ENCODE measurements at regions not wholly inside any gene's neighbourhood (a gene's known extent, or its start where the extent isn't known, plus 50 kb on each side); places are given as distances from the start of the nearest gene placed in this dataset.
A peak's percentile ranks its signal among the peaks of the same experiment; 100 is the strongest.
"Not testable (repeated sequence)": the region's sequence is repeated elsewhere in the genome, so short reads cannot be mapped to it uniquely, and the experiment has no call there.

GRCh38 chr7:81150951-81151361 is 232.1 kb upstream of the SEMA3C start:
- peak overlapping the region; percentile 36 for H3K27ac Mint-ChIP-seq (ENCODE audit: unreplicated experiment)

GRCh38 chr7:81143856-81144255 is 225.0 kb upstream of the SEMA3C start:
- peaks cover 3% of the 10 kb centered on the region for H3K36me3 Mint-ChIP-seq (ENCODE audit: low read depth, unreplicated experiment)

More at GRCh38 chr7:81150951-81151361, 232.1 kb upstream of the SEMA3C start:
- no peaks in the 10 kb centered on the region for H4K20me1 ChIP-seq (ENCODE audit: insufficient read depth, low read length)
- no peak overlapping the region for H3K4me3 ChIP-seq (ENCODE audit: insufficient read depth, low read depth, low read length)
- no peaks in the 10 kb centered on the region for H3K4me1 ChIP-seq (ENCODE audit: insufficient read depth, low read length)
- H2AFZ ChIP-seq (ENCODE audit: low read depth, low read length), result peak overlapping the region; percentile 35
- Mint-ChIP-seq H3K27me3 (ENCODE audit: low read depth, unreplicated experiment) (no peaks in the 10 kb centered on the region), H3K4me1 (ENCODE audit: low read depth, unreplicated experiment) (peaks cover 23% of the 10 kb centered on the region), H3K36me3 (ENCODE audit: low read depth, unreplicated experiment) (no peaks in the 10 kb centered on the region), H3K9me3 (ENCODE audit: unreplicated experiment) (no peaks in the 10 kb centered on the region), H3K4me3 (ENCODE audit: unreplicated experiment) (no peak overlapping the region)
- no peak overlapping the region for H3K9ac ChIP-seq (ENCODE audit: low read length)
- FAIRE-seq, result no peak
- H3K27me3 ChIP-seq (ENCODE audit: insufficient read depth, low read length), result no peaks in the 10 kb centered on the region
- H3K36me3 ChIP-seq (ENCODE audit: insufficient read depth, low read length), result no peaks in the 10 kb centered on the region
- no peak overlapping the region for H3K4me2 ChIP-seq (ENCODE audit: low read length)
- H3K79me2 ChIP-seq (ENCODE audit: insufficient read depth, low read length), result no peaks in the 10 kb centered on the region
- no peaks in the 10 kb centered on the region for H3K9me3 ChIP-seq (ENCODE audit: insufficient read depth, low read depth, low read length)
- DNase-seq (ENCODE audit: low read depth), result peak; percentile 23
- no peak overlapping the region for H3K27ac ChIP-seq (ENCODE audit: low read depth, low read length)
- no peak for TF ChIP-seq EZH2 (IDR thresholded peaks at IDR 0.05; ENCODE audit: insufficient read depth, low read length)
- TF ChIP-seq, protein P1, sequence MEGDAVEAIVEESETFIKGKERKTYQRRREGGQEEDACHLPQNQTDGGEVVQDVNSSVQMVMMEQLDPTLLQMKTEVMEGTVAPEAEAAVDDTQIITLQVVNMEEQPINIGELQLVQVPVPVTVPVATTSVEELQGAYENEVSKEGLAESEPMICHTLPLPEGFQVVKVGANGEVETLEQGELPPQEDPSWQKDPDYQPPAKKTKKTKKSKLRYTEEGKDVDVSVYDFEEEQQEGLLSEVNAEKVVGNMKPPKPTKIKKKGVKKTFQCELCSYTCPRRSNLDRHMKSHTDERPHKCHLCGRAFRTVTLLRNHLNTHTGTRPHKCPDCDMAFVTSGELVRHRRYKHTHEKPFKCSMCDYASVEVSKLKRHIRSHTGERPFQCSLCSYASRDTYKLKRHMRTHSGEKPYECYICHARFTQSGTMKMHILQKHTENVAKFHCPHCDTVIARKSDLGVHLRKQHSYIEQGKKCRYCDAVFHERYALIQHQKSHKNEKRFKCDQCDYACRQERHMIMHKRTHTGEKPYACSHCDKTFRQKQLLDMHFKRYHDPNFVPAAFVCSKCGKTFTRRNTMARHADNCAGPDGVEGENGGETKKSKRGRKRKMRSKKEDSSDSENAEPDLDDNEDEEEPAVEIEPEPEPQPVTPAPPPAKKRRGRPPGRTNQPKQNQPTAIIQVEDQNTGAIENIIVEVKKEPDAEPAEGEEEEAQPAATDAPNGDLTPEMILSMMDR (IDR thresholded peaks at IDR 0.05; ENCODE audit: insufficient read depth, low read depth, low read length), result no peak

DNA sequence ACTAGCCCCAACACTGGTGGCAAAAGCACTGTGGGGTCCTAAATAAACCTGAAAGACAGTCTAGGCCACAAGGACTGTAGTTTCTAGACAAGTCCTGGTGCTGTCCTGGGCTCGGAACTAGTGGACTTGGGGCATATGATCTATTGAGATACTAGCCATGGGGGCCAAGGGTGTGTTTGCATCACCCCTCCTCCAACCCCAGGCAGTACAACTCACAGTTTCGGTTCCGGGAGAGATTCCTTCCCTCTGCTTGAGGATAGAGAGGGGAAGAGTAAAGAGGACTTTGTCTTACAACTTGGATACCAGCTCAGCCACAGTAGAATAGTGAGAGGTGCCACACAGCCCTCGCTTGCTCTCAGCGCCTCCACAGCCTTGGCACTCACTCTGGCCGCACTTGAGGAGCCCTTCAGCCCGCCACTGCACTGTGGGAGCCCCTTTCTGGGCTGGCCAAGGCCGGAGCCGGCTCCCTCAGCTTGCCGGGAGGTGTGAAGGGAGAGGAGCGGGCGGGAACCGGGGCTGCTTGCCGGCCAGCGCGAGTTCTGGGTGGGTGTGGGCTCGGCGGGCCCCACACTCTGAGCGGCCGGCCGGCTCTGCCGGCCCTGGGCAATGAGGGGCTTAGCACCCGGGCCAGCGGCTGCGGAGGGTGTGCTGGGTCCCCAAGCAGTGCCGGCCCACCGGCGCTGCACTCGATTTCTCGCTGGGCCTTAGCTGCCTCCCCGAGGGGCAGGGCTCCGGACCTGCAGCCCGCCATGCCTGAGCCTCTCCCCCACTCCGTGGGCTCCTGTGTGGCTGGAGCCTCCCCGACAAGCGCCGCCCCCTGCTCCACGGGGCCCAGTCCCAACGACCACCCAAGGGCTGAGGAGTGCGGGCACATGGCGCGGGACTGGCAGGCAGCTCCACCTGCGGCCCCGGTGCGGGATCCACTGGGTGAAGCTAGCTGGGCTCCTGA is 222.7 kb upstream of the SEMA3C start:
- H3K4me2 ChIP-seq (ENCODE audit: low read length); H3K9ac ChIP-seq (ENCODE audit: low read length); H2AFZ ChIP-seq (ENCODE audit: low read depth, low read length); H3K4me3 Mint-ChIP-seq (ENCODE audit: unreplicated experiment); FAIRE-seq; H3K36me3 ChIP-seq (ENCODE audit: insufficient read depth, low read length); H3K4me1 ChIP-seq (ENCODE audit: insufficient read depth, low read length); DNase-seq (ENCODE audit: low read depth); H3K9me3 ChIP-seq (ENCODE audit: insufficient read depth, low read depth, low read length); H3K27ac ChIP-seq (ENCODE audit: low read depth, low read length); H3K79me2 ChIP-seq (ENCODE audit: insufficient read depth, low read length); H3K27ac Mint-ChIP-seq (ENCODE audit: unreplicated experiment); H3K4me1 Mint-ChIP-seq (ENCODE audit: low read depth, unreplicated experiment); H3K27me3 Mint-ChIP-seq (ENCODE audit: low read depth, unreplicated experiment); H3K9me3 Mint-ChIP-seq (ENCODE audit: unreplicated experiment); H3K36me3 Mint-ChIP-seq (ENCODE audit: low read depth, unreplicated experiment); H3K27me3 ChIP-seq (ENCODE audit: insufficient read depth, low read length); H4K20me1 ChIP-seq (ENCODE audit: insufficient read depth, low read length); H3K4me3 ChIP-seq (ENCODE audit: insufficient read depth, low read depth, low read length): not testable (repeated sequence)

More at GRCh38 chr7:81143856-81144255, 225.0 kb upstream of the SEMA3C start:
- Mint-ChIP-seq H3K27ac (ENCODE audit: unreplicated experiment) (no peak overlapping the region), H3K9me3 (ENCODE audit: unreplicated experiment) (no peaks in the 10 kb centered on the region), H3K27me3 (ENCODE audit: low read depth, unreplicated experiment) (no peaks in the 10 kb centered on the region), H3K4me3 (ENCODE audit: unreplicated experiment) (no peak overlapping the region), H3K4me1 (ENCODE audit: low read depth, unreplicated experiment) (peaks cover 7% of the 10 kb centered on the region)
- no peaks in the 10 kb centered on the region for H3K4me1 ChIP-seq (ENCODE audit: insufficient read depth, low read length)
- no peaks in the 10 kb centered on the region for H4K20me1 ChIP-seq (ENCODE audit: insufficient read depth, low read length)
- FAIRE-seq (no peak), DNase-seq (ENCODE audit: low read depth) (no peak)
- H3K27ac ChIP-seq (ENCODE audit: low read depth, low read length), result no peak overlapping the region
- H3K79me2 ChIP-seq (ENCODE audit: insufficient read depth, low read length), result no peaks in the 10 kb centered on the region
- H3K9ac ChIP-seq (ENCODE audit: low read length), result no peak overlapping the region
- H2AFZ ChIP-seq (ENCODE audit: low read depth, low read length), result no peak overlapping the region
- H3K4me2 ChIP-seq (ENCODE audit: low read length), result no peak overlapping the region
- H3K27me3 ChIP-seq (ENCODE audit: insufficient read depth, low read length), result no peaks in the 10 kb centered on the region
- TF ChIP-seq, protein P1 (IDR thresholded peaks at IDR 0.05; ENCODE audit: insufficient read depth, low read depth, low read length), result no peak
- TF ChIP-seq EZH2 (IDR thresholded peaks at IDR 0.05; ENCODE audit: insufficient read depth, low read length), result no peak
- no peaks in the 10 kb centered on the region for H3K36me3 ChIP-seq (ENCODE audit: insufficient read depth, low read length)
- H3K4me3 ChIP-seq (ENCODE audit: insufficient read depth, low read depth, low read length), result no peak overlapping the region
- H3K9me3 ChIP-seq (ENCODE audit: insufficient read depth, low read depth, low read length), result no peaks in the 10 kb centered on the region

Measured in astrocyte (in vitro differentiated cells and primary cell).